Motor neuron (in vitro differentiated cells): ENCODE measurements at regions not wholly inside any gene's neighbourhood (a gene's known extent, or its start where the extent isn't known, plus 50 kb on each side); places are given as distances from the start of the nearest gene placed in this dataset.

Experiments used
- ATAC-seq, 8 experiments: fragments of 200-7000 bp; cut with Tn5 transposase; replicated peaks in 6 of 8; 2 replicates each; pipeline ENCODE4 v1.8.0; 2021; ENCODE audit warnings: mild to moderate bottlenecking in 8 of 8, moderate library complexity in 8 of 8
- H3K27ac ChIP-seq, 2 donors: fragments of 250-450 bp; sonication (Bioruptor Pico); 2 replicates each; pipeline ENCODE4 v1.9.0; 2021; ENCODE audit warnings: antibody characterized with exemption in 2 of 2, mild to moderate bottlenecking in 2 of 2, moderate library complexity in 1 of 2
- H3K4me1 ChIP-seq, 2 donors: fragments of 250-450 bp; sonication (Bioruptor Pico); replicated peaks in 1 of 2; 2 replicates each; pipeline ENCODE4 v1.6.1; 2021; ENCODE audit warnings: antibody characterized with exemption in 2 of 2, mild to moderate bottlenecking in 2 of 2, moderate library complexity in 1 of 2
- H3K4me3 ChIP-seq, 5 donors: fragments of 250-450 bp; sonication (Bioruptor Pico); 2 replicates each; pipeline ENCODE4 v1.9.0; 2021; ENCODE audit warnings: antibody characterized with exemption in 5 of 5, mild to moderate bottlenecking in 5 of 5, moderate library complexity in 4 of 5
- WGBS, 10 experiments: fragments of 450-650 bp; shearing (Covaris generic); methylation state at CpG; one replicate each; pipeline ENCODE4 v1.0.0; 2022; 5-methylcytosine and 5-hydroxymethylcytosine counted together
- in situ Hi-C, 9 experiments: fragments of 400-800 bp; cut with MboI; loops; one replicate each; pipeline ENCODE4 v1.15.0; 2021; ENCODE audit warnings: low sequenced_read_pairs in 9 of 9, low pct_unique_long_range_greater_than_20kb in 2 of 9; ENCODE audit not compliant: unreplicated experiment in 9 of 9

- Histone ChIP-seq H3K27ac (no peak overlapping the region), H3K4me1 (peaks cover 0 to 6% of the 10 kb centered on the region in 2 donors), H3K4me3 (no peak overlapping the region)
- in situ Hi-C loops, result no loop called here
- 100% methylated on average over 1 of the region's 4 CpGs; no CpG with 5 or more reads in 9 of the 10 experiments for WGBS, 10 experiments
- no peak for ATAC-seq
These were observed 364.5 kb downstream of the MID1IP1 start for GRCh38 chrX:39165773-39166172.

GRCh38 chrX:39167791-39168190, 366.5 kb downstream of the MID1IP1 start:
- H3K4me3 ChIP-seq, result no peak overlapping the region
- 33 to 100% (median 69%) methylated on average over 1 to 3 of the region's 5 CpGs; no CpG with 5 or more reads in 6 of the 10 experiments for WGBS, 10 experiments
- no peak for ATAC-seq
- H3K4me1 ChIP-seq, result peaks cover 0 to under 1% of the 10 kb centered on the region in 2 donors
- in situ Hi-C loops, result no loop called here
- H3K27ac ChIP-seq, result no peak overlapping the region

- Histone ChIP-seq H3K4me1 (no peaks in the 10 kb centered on the region), H3K27ac (no peak overlapping the region), H3K4me3 (no peak overlapping the region)
- no peak for ATAC-seq
- in situ Hi-C loops, result no loop called here
- WGBS, 10 experiments, result 39 to 100% (median 77%) methylated on average over 1 to 4 of the region's 11 CpGs; no CpG with 5 or more reads in 4 of the 10 experiments
These were observed 367.4 kb downstream of the MID1IP1 start for GRCh38 chrX:39168609-39169008.

GRCh38 chrX:39169976-39170375, 368.7 kb downstream of the MID1IP1 start:
- no peak for ATAC-seq
- peaks cover 0 to 5% of the 10 kb centered on the region in 2 donors for H3K4me1 ChIP-seq
- in situ Hi-C loops, result no loop called here
- 20 to 86% (median 33%) methylated on average over 1 of the region's 1 CpG; no CpG with 5 or more reads in 7 of the 10 experiments for WGBS, 10 experiments
- H3K4me3 ChIP-seq, result no peak overlapping the region
- no peak overlapping the region for H3K27ac ChIP-seq

GRCh38 chrX:39170464-39170863, 369.2 kb downstream of the MID1IP1 start:
- ATAC-seq, result no peak
- in situ Hi-C loops, result no loop called here
- WGBS, 10 experiments, result 20 to 45% (median 40%) methylated on average over 1 to 2 of the region's 3 CpGs; no CpG with 5 or more reads in 7 of the 10 experiments
- no peak overlapping the region for H3K27ac ChIP-seq
- peaks cover 0 to 5% of the 10 kb centered on the region in 2 donors for H3K4me1 ChIP-seq
- H3K4me3 ChIP-seq, result no peak overlapping the region

- H3K27ac ChIP-seq, result no peak overlapping the region
- H3K4me3 ChIP-seq, result no peak overlapping the region
- ATAC-seq, result no peak
- no CpG with 5 or more reads among the region's 3 CpGs for WGBS, 10 experiments
- in situ Hi-C loops, result no loop called here
- H3K4me1 ChIP-seq, result peaks cover 0 to 5% of the 10 kb centered on the region in 2 donors
These were observed 370.4 kb downstream of the MID1IP1 start for GRCh38 chrX:39171686-39172085.

- in situ Hi-C loops, result no loop called here
- WGBS, 10 experiments, result 0 to 100% (median 64%) methylated on average over 1 to 3 of the region's 5 CpGs; no CpG with 5 or more reads in 7 of the 10 experiments
- H3K27ac ChIP-seq, result no peak overlapping the region
- no peak overlapping the region for H3K4me3 ChIP-seq
- ATAC-seq, result no peak
- peaks cover 0 to 5% of the 10 kb centered on the region in 2 donors for H3K4me1 ChIP-seq
These were observed 373.0 kb downstream of the MID1IP1 start for GRCh38 chrX:39174241-39174771.

GRCh38 chrX:39174772-39175417, 373.6 kb downstream of the MID1IP1 start:
- ATAC-seq, result peak in 3 of 8 experiments; percentile 33 to 62 (median 60)
- H3K4me1 ChIP-seq, result peaks cover 0 to 5% of the 10 kb centered on the region in 2 donors
- no peak overlapping the region for H3K4me3 ChIP-seq

GRCh38 chrX:39175418-39176057, 374.3 kb downstream of the MID1IP1 start:
- no peak overlapping the region for H3K27ac ChIP-seq
- no peak for ATAC-seq
- peaks cover 0 to 5% of the 10 kb centered on the region in 2 donors for H3K4me1 ChIP-seq
- WGBS, 10 experiments, result 0 to 80% (median 38%) methylated on average over 1 to 2 of the region's 6 CpGs; no CpG with 5 or more reads in 6 of the 10 experiments
- in situ Hi-C loops, result no loop called here
- no peak overlapping the region for H3K4me3 ChIP-seq

More at GRCh38 chrX:39174772-39175417, 373.6 kb downstream of the MID1IP1 start:
- in situ Hi-C loops, result no loop called here
- 7 to 87% (median 58%) methylated on average over 3 to 11 of the region's 13 CpGs; no CpG with 5 or more reads in 4 of the 10 experiments for WGBS, 10 experiments
- no peak overlapping the region for H3K27ac ChIP-seq

GRCh38 chrX:39176105-39176504, 374.8 kb downstream of the MID1IP1 start:
- Histone ChIP-seq H3K4me3 (no peak overlapping the region), H3K27ac (no peak overlapping the region), H3K4me1 (peaks cover 0 to 5% of the 10 kb centered on the region in 2 donors)
- ATAC-seq, result no peak
- in situ Hi-C loops, result no loop called here
- 63 to 100% (median 100%) methylated on average over 1 to 2 of the region's 4 CpGs; no CpG with 5 or more reads in 7 of the 10 experiments for WGBS, 10 experiments

GRCh38 chrX:39189431-39189830, 388.2 kb downstream of the MID1IP1 start:
- Histone ChIP-seq H3K4me3 (no peak overlapping the region), H3K27ac (no peak overlapping the region), H3K4me1 (peaks cover 0 to under 1% of the 10 kb centered on the region in 2 donors)
- peak in 3 of 8 experiments; percentile 13 to 99 (median 96) for ATAC-seq
- 17 to 100% methylated on average over 1 of the region's 1 CpG; no CpG with 5 or more reads in 8 of the 10 experiments for WGBS, 10 experiments
- in situ Hi-C loops, result no loop called here

GRCh38 chrX:39194673-39195072, 393.4 kb downstream of the MID1IP1 start:
- in situ Hi-C loops, result no loop called here
- peak overlapping the region in 1 of 2 donors; percentile 64 for H3K27ac ChIP-seq

GRCh38 chrX:39195156-39195555, 393.9 kb downstream of the MID1IP1 start:
- 0 to 33% methylated on average over 1 to 2 of the region's 7 CpGs; no CpG with 5 or more reads in 8 of the 10 experiments for WGBS, 10 experiments
- peak overlapping the region in 1 of 2 donors; percentile 64 for H3K27ac ChIP-seq
- H3K4me3 ChIP-seq, result no peak overlapping the region
- ATAC-seq, result peak in 5 of 8 experiments; percentile 60 to 91 (median 72)
- peaks cover 12 to 18% of the 10 kb centered on the region in 2 donors for H3K4me1 ChIP-seq
- in situ Hi-C loops, result no loop called here

More at GRCh38 chrX:39194673-39195072, 393.4 kb downstream of the MID1IP1 start:
- H3K4me3 ChIP-seq, result no peak overlapping the region
- 14 to 80% (median 35%) methylated on average over 1 to 3 of the region's 3 CpGs; no CpG with 5 or more reads in 6 of the 10 experiments for WGBS, 10 experiments
- peaks cover 12 to 18% of the 10 kb centered on the region in 2 donors for H3K4me1 ChIP-seq
- no peak for ATAC-seq
